ENCODE measurements at regions not wholly inside any gene's neighbourhood (a gene's known extent, or its start where the extent isn't known, plus 50 kb on each side); places are given as distances from the start of the nearest gene placed in this dataset.

DNA sequence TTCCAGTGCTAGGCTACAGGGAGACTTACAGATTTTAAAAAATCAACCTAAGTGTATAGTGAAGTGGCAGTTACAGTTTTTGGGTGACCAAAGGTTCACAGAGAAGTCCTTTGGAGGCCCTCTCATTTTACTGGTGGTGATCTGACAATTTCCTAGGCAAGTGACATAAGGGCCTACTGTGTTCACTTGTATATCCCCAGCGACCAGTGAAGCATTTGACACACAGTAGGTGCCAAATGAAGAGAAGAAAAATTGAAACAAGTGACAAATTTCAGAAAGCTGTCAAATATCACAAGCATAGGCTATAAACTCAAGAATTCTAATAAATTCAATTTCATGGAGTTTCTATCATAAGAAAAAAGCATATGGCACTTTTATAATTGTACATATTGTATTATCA, 89.5 kb downstream of the RPL22L1 start:
- no peak for DNase-seq

- no peak for DNase-seq
These were observed 91.5 kb downstream of the RPL22L1 start for GRCh38 chr3:170778240-170779217.

DNA sequence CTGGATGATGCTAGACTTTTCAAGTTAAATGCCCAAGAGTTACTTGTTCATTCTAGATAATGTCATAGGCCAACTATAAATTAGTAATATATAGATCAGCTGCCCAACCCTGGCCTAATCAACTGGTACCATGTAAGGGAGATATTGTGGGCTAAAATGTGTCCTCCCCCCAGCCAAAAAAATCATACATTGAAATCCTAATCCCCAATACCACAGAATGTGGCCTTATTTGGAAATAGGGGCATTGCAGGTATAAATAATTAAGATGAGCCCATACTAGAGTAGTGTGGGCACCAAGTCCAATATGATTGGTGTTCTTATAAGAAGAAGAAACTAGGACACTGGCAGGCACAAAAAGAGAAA, 92.5 kb downstream of the RPL22L1 start:
- no peak for DNase-seq

DNA sequence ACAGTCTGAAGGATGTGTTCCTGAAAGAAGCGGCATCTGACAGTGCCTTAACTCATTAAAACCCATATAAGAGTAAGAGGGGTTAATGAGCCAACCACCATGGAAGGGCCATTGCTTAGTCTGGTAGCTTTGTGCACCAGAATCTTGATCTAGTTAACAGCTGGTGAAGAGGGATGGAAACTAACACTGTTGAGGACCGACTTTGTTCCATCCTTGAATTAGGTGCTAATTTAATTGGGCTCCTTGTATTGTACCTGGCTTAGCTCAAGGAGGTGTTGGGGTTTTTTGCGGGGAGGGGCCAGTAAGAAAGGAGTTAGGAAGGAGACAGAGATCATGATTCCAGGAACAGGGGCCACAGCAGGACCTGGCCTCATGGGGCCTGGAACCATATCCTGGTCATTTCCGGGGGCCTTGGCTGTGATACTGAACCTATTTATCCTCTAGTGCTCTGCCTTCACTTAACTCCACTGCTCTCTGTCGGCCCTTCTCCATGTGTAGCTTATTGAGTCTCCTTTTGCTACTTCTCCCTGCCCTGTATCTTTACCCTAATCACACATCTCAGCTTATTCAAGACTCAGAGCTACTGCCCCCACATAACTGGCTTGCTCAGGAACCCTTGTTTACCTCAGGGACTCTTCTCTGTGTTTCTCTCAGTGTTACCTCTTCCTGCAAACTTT, 93.0 kb downstream of the RPL22L1 start:
- no peak for DNase-seq

GRCh38 chr3:170773682-170774425, 96.1 kb downstream of the RPL22L1 start:
- DNase-seq = no peak

DNA sequence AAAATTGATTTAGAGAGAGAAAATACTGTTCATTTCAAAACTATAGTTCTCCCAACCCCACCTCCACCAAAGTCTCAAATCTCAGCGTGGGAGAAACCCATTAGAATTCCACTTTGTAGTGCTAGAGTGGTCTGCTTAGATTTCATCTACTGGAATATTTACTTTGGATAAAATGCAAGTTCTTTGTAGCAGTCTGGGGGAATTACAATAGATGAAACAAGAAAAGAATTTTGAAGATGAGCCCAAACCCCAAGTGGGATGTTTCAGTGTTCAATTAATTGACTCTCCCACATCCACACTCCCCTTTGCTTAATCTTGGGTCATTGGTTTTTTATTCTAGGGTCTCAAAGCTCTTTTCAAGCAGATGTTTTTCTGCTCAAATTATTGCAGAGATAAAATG, 97.8 kb downstream of the RPL22L1 start:
- DNase-seq = no peak

GRCh38 chr3:170768334-170768801, 101.6 kb downstream of the RPL22L1 start:
- no peak for DNase-seq

- DNase-seq = no peak
These were observed 102.4 kb downstream of the RPL22L1 start for GRCh38 chr3:170767576-170767941.

GRCh38 chr3:170766823-170767575, 103.0 kb downstream of the RPL22L1 start:
- DNase-seq = no peak

DNA sequence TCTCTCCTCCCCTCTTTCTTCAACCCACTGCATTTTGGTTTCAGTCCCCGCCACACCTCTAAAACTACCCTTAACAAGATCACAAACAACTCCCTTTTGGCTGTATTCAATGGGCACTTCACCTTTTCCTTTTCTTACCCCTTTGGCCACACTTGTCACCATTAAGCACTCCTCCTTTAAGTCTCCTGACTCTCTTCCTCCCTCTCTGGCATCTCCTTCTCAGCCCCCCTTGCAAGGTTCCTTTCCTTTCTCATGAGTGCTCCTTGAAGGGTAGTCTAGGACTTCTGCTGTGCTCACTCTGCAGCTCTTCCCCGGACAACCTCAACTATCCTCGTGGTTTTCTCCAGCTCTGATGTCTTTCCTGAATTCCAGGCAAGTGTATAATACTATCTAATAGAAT, 103.7 kb downstream of the RPL22L1 start:
- no peak for DNase-seq

GRCh38 chr3:170765419-170766078, 104.4 kb downstream of the RPL22L1 start:
- no peak for DNase-seq

DNA sequence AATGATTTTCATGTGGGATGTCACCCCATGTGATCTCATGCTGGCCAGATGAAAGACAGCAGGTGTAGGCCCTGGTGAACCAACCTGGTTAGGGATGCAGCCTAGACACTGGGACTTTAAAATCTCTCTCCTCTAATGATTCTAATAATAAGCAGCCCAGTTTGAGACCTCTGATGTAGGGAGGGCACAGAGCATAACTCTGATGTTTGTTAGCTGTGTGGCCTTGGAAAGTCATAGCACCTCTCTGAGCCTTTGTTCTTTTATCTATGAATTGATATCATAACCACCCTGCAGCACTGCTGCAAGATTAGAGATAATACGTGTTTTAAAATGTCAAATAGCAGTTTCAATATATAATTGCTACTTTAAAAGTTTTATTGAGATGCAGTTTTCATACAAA, 106.0 kb downstream of the RPL22L1 start:
- no peak for DNase-seq

DNA sequence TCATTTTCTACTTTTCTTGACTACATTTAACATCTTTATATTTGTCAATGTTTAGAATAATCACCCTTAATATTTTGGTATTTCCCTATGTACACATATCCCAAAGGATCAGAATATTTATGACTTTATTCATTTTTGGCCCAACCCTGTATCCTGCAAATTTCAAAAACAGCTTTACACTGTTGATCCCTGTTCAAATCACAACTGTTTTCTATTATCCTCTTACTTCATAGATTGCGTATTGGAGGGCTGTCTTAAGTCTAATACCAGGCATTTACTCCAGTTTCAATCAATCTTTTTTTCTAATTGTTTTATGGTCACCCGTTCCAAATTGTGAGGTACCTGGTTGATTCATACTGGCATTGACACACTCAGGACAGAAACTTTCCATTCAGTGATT, 107.9 kb downstream of the RPL22L1 start:
- no peak for DNase-seq

- no peak for DNase-seq
These were observed 108.9 kb downstream of the RPL22L1 start for GRCh38 chr3:170761103-170761502.

DNA sequence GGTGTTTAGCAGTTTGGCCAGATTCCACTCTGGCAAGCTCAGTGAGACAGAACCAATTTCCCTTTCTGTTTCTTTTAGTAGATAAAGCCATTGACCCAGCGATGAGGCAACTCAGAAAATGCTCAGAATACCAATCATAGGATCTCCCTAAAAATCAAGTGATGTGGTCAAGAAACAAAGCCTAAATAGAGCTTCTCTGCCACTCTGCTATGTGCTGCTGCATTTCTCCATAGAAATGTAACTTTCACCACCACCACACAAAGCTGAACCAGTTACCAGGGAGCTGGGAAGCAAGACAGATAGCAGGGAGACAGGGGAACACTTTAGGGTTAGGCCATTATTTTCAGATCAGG, 109.8 kb downstream of the RPL22L1 start:
- DNase-seq = no peak

DNA sequence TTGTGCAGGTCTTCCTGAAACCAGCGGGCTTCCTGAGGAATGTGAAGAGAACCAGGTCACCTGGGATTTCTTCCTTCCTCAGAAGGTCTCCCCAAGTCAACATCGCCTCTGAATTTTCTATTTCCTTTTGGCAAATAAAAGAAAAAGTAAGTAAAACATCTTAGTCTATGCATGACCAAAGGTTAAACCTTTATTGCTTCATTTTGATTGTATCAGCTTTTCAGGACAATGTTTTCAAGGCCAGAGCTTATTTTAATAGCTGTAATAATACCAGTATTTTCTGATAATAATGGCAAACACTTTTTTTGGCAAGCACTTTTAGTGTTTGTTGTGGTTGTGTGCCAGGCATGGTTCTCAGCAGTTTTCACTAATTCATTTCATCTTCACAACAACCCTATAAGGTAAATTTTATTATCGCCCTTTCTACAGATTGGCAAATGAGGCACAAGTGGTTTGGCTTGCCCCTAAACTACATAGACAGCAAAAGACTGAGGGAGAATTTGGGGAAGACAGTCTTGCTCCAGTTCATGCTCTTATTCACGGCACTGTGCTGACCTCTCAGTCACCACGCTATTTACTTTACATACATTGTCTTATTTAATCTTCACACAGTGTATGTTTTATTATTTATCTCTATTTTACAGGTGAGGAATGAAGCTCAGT, 110.4 kb downstream of the RPL22L1 start:
- DNase-seq = no peak

DNA sequence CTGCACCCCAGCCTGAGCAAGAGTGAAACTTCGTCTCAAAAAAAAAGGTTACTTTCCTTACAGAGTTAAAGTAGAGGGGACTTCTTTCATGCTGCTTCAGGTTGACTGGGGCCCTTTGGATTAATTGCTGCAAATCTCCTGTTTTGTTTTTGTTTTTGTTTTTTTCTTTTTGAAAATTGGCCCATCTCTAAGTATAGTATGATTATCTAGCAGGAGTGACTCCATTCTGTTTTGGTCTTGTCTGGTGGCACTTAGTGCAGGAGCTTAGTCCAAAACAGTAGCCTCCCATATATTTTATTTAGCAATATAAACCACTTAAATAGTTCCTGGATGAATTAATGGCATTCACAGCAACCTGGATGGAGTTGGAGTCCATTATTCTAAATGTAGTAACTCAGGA, 113.0 kb downstream of the RPL22L1 start:
- no peak for DNase-seq

GRCh38 chr3:170754311-170754693, 115.7 kb downstream of the RPL22L1 start:
- no peak for DNase-seq

GRCh38 chr3:170753421-170754310, 116.3 kb downstream of the RPL22L1 start:
- DNase-seq = no peak

- DNase-seq = no peak
These were observed 117.3 kb downstream of the RPL22L1 start for GRCh38 chr3:170752571-170753155.

All from central memory CD4-positive, alpha-beta T cell (primary cell).